Hematopoietic multipotent progenitor cell treated with erythropoietin and hydrocortisone succinate and interleukin-3 and kit ligand, for 8 days (in vitro differentiated cells): ENCODE measurements at regions not wholly inside any gene's neighbourhood (a gene's known extent, or its start where the extent isn't known, plus 50 kb on each side); places are given as distances from the start of the nearest gene placed in this dataset.
"Not testable (repeated sequence)": the region's sequence is repeated elsewhere in the genome, so short reads cannot be mapped to it uniquely, and the experiment has no call there.

Source experiments
- DNase-seq: peaks from one replicate; pipeline ENCODE4 v3.0.0-alpha.2; 2015

DNA sequence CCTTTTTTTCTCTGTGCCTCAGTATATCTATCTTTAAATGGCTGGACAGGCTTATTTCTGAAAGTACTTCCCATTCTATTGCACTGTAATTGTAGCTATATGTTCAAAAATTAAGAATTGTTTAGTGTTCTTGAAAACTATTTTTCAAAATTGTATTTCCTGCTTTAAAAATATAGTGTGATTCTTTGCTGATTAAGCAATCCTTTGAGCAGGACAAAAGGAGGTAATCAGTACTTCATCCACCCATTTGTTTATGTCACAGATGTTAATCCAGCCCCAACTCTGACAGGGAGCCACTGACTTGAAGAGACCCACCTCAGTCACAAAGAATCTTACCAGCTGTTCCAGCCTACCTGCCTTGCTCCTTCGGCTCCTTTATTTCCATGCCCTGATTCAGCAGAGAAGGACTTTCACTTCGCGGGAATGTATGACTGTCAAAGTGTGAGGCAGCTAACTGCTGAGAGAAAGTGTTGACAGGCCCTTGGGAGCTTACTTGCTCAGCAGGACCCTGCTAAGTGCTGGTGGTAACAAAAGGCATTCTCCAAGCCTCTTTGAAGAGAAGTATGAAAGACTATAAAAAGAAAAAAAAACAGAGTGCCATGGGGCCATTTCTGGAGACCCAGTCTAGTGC lies 393.3 kb upstream of the CYRIA start:
- DNase-seq, result no peak

GRCh38 chr2:17057109-17058017 lies 391.7 kb upstream of the CYRIA start:
- no peak for DNase-seq

DNA sequence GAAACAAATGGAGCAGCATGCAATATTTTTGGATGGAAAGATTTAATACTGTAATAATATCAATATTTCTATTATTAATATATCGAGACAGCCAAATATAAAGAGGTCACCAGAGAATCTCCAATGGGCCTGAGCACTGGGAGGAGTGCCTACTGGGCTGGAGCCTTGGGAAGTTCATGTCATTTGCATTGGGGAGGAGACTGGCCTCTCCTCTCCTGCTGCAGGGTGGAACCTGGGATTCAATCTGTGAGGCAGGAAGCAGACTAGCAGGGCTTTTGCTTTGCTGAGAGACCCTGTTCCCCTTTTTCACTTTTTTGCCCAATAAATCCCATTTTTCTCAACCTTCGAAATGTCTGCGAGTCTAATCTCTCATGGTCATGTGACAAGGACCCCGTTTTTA lies 390.6 kb upstream of the CYRIA start:
- no peak for DNase-seq

DNA sequence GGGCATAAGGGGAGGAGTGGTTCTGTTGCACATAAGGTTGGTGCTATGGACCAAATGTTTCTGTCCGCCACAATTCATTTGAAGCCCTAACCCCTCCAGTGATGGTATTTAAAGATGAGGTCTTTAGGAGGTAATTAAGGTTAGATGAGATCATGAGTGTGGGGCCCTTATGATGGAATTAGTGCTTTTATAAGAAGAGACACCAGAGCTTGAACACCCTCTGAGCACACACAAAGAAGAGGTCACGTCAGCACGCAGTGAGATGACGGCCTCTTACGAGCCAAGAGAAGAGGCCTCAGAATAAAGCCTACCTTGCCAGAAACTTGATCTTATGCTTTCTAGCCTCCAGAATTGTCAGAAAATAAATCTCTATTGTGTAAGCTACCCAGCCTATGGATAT lies 386.4 kb upstream of the CYRIA start:
- no peak for DNase-seq

DNA sequence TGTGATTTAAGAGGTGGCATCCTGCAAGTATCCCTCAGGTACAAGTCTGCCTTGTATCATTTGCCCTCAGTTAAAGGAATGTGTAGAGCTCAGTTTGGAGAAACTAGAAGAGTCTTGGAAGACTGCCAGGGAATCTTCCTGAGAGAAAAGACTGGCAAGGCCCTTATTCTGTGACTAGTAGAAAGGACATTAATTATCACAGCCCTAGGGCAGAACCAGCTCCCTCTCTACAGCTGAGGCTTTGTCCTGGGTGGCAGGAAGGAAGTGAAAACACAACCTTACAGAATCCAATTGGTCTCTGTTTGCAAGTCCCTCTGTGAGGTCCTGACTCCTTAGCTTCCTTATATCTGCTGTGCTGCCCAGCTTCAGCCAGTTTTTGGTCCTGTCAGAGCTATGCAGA lies 385.9 kb upstream of the CYRIA start:
- DNase-seq, result no peak

DNA sequence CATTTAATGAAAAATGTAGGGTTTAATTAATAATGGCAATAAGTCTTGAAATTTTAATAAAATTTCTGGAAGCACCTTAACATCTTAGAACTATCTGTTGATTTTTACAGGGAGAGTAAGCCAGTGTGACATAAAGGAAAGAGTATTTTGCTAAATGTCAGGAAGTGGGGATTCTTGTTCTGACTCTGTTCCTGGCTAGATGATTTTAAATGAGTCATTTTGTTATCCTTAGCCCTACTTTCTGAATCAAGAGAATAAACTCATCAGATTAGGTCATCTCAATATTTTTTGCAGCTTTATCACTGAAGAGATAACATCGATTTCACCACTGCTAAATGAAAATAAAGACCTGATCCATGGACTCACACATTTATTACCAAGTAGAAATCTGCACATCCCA lies 377.5 kb upstream of the CYRIA start:
- DNase-seq, result no peak

GRCh38 chr2:17036361-17036760 lies 370.7 kb upstream of the CYRIA start:
- no peak for DNase-seq

DNA sequence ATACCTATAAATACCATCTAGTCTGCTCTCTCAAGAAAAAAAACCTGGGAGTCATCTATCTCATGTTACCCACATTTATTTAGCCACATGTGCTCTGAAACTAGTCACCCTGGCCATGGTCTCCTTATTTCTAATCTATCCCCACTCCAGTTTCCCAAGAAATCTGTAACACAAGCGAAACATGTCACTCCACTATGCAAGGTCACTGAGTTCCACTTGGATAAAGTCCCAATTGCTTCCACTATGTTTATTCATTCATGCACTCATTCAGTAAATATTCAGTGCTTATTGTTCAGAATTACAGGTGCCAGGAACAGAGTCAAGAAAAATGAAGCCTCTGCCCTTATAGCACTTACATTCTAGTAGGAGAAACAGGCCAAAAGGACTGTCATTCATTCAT lies 369.4 kb upstream of the CYRIA start:
- DNase-seq, result no peak

- no peak for DNase-seq
These were observed 364.4 kb upstream of the CYRIA start for GRCh38 chr2:17030047-17030446.

DNA sequence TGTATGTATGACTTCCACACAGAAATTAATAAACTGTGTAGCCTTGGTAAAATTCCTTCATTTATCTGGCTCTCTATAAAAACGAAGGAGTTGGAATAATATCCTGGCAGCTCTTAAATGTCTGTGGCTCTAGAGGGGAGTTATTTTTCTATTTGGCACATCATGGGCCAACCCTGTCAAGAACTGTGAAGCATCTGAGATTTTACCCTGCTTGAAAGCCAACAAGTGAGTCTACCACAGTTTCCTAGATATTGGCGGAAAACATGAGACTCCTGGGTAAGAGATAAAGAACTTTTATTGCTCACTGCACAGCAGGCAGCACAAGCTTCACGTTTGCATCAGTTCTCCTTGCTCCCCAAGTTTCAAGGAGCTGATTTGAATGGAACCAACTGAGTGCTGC lies 346.7 kb upstream of the CYRIA start:
- DNase-seq, result no peak

DNA sequence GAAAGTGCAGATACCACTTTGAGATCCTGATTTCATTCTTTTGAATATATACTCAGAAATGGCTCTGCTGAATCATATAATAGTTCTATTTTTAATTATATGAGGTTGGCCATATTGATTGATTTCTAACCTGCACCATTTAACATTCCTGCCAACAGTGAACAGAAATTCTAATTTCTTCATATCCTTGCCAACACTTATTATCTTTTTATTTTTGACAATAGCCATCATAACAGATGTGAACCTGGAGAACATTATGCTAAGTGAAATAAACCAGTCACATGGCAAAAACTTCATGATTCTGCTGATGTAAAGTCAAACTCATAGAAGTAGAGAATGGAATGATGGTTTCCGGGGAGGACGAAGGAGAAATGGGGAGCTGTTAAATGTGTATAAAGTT lies 344.5 kb upstream of the CYRIA start:
- DNase-seq, result no peak

DNA sequence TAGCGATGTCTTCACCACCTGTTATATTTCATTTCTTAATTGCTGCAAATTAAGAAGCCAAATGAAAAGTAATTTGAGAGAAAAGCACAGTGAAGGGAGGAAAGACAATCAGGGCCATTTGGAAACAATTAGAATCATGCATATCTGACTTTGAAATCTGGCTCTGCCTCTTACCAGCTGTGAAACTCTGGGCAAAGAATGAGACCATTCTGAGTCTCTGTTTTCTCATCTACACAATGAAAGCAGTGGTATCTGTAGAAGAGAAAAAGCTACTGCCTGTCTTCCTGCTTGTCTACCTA lies 334.5 kb upstream of the CYRIA start:
- DNase-seq, result no peak

GRCh38 chr2:16999347-17000183 lies 333.9 kb upstream of the CYRIA start:
- DNase-seq, result no peak

GRCh38 chr2:16978301-16978700 lies 312.7 kb upstream of the CYRIA start:
- no peak for DNase-seq

- DNase-seq, result no peak
These were observed 309.1 kb upstream of the CYRIA start for GRCh38 chr2:16974688-16975087.

- no peak for DNase-seq
These were observed 308.1 kb upstream of the CYRIA start for GRCh38 chr2:16973586-16974286.

GRCh38 chr2:16972276-16972675 lies 306.6 kb upstream of the CYRIA start:
- no peak for DNase-seq

GRCh38 chr2:16971722-16972234 lies 306.1 kb upstream of the CYRIA start:
- DNase-seq, result no peak

DNA sequence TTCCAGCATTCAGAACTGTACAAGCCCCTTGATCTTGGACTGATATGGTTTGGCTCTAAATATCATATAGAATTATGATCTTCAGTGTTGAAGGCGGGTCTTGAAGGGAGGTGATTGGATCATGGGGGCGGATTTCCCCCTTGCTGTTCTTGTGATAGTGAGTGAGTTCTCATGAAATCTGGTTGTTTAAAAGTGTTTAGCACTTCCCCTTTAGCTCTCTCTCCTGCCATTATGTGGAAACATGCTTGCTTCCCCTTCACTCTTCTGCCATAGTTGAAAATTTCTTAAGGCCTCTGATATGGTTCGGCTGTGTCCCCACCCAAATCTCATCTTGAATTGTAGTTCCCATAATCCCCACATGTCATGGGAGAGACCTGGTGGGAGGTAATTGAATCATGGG lies 305.3 kb upstream of the CYRIA start:
- DNase-seq, result not testable (repeated sequence)

- DNase-seq, result no peak
These were observed 296.9 kb upstream of the CYRIA start for GRCh38 chr2:16962505-16962904.

DNA sequence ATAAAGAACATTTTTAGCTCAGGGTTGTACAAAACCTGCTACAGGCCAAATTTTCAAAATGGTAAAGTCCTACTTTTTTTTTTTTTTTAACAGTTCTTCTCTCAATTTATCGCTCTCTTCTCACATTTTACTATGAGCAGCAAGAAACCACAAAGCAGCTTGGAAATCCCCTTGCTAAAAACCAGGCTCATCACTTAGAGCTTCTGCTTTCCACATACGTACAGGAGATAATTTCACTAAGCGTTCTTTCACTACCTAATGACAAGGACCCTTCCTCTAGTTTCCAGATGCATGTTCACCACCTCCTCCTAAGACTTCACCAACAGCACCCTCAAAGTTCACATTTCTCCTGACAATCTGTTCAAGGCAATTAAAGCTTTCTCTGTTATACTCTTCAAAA lies 294.9 kb upstream of the CYRIA start:
- DNase-seq, result no peak

DNA sequence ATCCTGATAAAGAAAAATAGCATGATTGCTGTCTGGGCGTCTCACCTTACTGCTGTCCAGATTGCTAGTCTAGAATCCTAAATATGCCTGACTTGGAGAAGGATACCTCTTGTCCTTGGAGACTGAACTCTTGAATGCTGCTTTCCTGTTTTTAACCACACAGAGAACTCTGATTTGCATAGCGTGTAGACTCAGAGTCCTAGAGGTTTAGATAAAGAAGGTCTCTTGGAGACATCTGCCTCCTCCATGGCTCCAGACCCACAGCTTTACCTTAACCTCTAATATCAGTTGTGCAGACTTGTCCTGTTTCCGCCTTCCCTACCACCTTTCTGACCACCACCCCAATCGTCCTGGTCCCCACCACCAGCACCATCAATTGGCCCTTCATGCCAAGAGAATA lies 292.6 kb upstream of the CYRIA start:
- DNase-seq, result no peak

GRCh38 chr2:16952805-16953204 lies 287.2 kb upstream of the CYRIA start:
- DNase-seq, result no peak
